Upper lobe of right lung (tissue), 1 donor: ENCODE measurements at regions not wholly inside any gene's neighbourhood (a gene's known extent, or its start where the extent isn't known, plus 50 kb on each side); places are given as distances from the start of the nearest gene placed in this dataset.

ENCODE experiments used
- ATAC-seq: fragments of 200-7000 bp; cut with Tn5 transposase; one replicate; pipeline ENCODE4 v1.9.1; 2020; ENCODE audit warnings: mild to moderate bottlenecking, moderate library complexity
- DNase-seq: peaks from one replicate; pipeline ENCODE4 v3.0.0-alpha.2; 2020
- H3K27ac ChIP-seq: fragments of 200-600 bp; one replicate; pipeline ENCODE4 v1.8.0; 2022
- H3K27me3 ChIP-seq: fragments of 200-600 bp; one replicate; pipeline ENCODE4 v1.8.0; 2022; ENCODE audit warnings: mild to moderate bottlenecking
- H3K36me3 ChIP-seq: fragments of 200-600 bp; one replicate; pipeline ENCODE4 v1.8.0; 2022
- H3K4me1 ChIP-seq: fragments of 200-600 bp; one replicate; pipeline ENCODE4 v1.8.0; 2022
- H3K4me3 ChIP-seq: fragments of 200-600 bp; one replicate; pipeline ENCODE4 v1.8.0; 2022; ENCODE audit warnings: mild to moderate bottlenecking
- H3K9me3 ChIP-seq: fragments of 200-600 bp; one replicate; pipeline ENCODE4 v1.8.0; 2022
- intact Hi-C: fragments of 100-400 bp; cut with DNase I; formaldehyde crosslinking; loops from one replicate; pipeline ENCODE4 v1.11.0; 2022
- TF ChIP-seq, protein P1 (sequence below): fragments of 200-600 bp; IDR thresholded peaks from one replicate; pipeline ENCODE4 v1.8.0; 2022; ENCODE audit warnings: antibody characterized with exemption
- donor health status: DM: no; HTN: yes; CAD: no; lungs with severe emphysema.

DNA sequence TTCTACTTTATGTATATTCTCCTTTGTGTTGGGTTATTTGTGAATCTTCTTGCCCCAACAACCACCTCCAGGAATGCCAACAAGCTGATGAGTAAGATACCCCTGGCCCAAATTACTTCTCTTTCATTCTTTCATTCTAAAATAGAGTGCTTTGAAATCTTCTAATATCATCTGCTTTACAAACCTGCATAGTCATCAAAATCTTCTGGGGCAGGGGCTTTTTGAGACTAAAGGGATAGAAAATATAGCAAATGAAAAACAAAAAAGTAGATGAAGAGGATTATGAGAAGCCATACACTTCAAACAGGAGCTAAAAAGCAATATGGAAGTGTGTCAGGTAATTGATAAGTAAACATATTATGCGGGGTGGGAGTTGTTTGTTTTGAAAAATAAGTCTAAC, 150.7 kb upstream of the SOX4 start:
- Histone ChIP-seq H3K36me3 (no peaks in the 10 kb centered on the region), H3K9me3 (no peaks in the 10 kb centered on the region), H3K4me3 (no peak overlapping the region), H3K27ac (no peak overlapping the region), H3K27me3 (no peaks in the 10 kb centered on the region), H3K4me1 (no peaks in the 10 kb centered on the region)
- DNase-seq (no peak), ATAC-seq (no peak)
- TF ChIP-seq, protein P1, sequence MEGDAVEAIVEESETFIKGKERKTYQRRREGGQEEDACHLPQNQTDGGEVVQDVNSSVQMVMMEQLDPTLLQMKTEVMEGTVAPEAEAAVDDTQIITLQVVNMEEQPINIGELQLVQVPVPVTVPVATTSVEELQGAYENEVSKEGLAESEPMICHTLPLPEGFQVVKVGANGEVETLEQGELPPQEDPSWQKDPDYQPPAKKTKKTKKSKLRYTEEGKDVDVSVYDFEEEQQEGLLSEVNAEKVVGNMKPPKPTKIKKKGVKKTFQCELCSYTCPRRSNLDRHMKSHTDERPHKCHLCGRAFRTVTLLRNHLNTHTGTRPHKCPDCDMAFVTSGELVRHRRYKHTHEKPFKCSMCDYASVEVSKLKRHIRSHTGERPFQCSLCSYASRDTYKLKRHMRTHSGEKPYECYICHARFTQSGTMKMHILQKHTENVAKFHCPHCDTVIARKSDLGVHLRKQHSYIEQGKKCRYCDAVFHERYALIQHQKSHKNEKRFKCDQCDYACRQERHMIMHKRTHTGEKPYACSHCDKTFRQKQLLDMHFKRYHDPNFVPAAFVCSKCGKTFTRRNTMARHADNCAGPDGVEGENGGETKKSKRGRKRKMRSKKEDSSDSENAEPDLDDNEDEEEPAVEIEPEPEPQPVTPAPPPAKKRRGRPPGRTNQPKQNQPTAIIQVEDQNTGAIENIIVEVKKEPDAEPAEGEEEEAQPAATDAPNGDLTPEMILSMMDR = no peak
- intact Hi-C loops = no loop called here

DNA sequence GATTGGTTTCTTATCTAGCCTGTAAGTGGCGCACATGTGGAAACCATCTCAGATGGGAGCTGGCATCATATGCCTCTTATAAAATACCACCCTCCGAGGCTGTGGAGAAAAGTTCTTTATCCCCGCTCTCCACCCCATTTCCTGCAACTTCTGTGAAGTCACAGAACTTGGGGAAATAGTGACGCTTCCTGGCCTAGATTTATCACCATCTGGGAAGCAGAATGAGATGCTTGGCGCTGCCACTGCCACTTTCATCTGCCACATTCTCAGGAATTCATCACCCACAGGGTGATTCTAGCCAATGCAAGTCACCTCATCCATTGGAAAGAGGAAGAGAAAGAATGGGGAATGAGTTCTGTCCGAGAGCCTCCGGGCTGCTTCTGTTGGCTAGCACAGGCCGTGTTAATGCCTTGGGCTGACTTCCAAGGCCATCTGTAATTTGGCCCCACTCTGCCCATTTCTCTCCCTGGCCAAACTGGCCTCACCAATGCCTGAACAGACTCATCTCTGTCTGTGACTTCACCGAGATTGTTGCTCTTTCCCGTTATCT, 148.8 kb upstream of the SOX4 start:
- ATAC-seq (no peak), DNase-seq (no peak)
- TF ChIP-seq, protein P1 = no peak
- no peak overlapping the region for H3K27ac ChIP-seq
- no peaks in the 10 kb centered on the region for H3K36me3 ChIP-seq
- intact Hi-C loops = no loop called here
- no peaks in the 10 kb centered on the region for H3K9me3 ChIP-seq
- no peaks in the 10 kb centered on the region for H3K4me1 ChIP-seq
- H3K27me3 ChIP-seq = no peaks in the 10 kb centered on the region
- H3K4me3 ChIP-seq = no peak overlapping the region

DNA sequence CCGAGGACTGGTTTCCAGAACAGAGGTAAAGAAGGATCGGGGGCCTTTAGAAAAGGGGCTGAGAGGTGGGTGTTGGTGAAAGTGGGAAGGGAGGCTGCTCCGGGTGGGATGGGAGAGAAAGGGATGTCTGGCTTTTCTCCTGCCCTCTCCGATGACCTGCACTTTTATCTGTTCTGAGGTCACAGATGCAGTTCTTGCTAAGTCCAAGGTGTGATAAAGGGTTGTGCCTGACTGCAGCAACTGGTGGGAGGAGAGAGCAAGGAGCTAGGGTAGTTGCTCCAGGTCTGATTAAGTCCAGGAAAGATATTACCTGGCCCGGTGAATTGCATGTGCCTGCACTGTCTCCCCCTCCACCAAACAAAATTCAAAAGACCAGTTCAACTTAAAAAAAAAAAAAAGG, 145.6 kb upstream of the SOX4 start:
- no peaks in the 10 kb centered on the region for H3K36me3 ChIP-seq
- no peaks in the 10 kb centered on the region for H3K27me3 ChIP-seq
- no peak overlapping the region for H3K4me3 ChIP-seq
- no peak overlapping the region for H3K27ac ChIP-seq
- DNase-seq (no peak), ATAC-seq (no peak)
- intact Hi-C loops = no loop called here
- no peaks in the 10 kb centered on the region for H3K4me1 ChIP-seq
- TF ChIP-seq, protein P1 = no peak
- H3K9me3 ChIP-seq = no peaks in the 10 kb centered on the region

DNA sequence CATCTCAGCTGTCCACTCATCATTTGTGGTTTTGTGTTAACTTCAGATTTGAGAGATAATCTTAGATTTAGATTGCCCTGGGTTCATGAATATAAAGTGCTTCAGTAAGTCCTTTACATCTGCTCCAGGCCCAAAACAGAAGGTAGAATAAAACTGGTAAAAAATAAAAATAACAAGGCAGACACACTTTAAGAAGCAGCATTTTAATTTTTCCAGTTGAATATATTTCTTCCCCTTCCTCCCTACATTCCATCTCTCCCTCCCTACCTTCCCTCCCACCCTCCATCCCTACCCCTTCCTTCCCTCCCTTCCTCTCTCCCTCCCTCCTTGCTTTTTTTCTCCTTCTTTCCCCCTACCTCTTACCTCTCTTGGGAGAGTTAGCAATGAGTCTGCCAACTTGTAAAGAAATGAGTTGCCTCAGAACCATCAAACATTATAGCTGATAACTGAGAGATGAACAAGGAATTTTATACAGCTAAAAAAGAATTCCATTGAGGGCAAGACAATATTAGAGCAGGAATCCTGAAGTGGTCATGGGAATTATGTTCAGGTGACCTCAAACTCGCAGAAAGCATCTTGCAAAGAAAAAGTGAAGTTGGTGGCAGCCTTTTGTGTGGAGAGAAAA, 145.0 kb upstream of the SOX4 start:
- intact Hi-C loops = no loop called here
- DNase-seq = no peak

DNA sequence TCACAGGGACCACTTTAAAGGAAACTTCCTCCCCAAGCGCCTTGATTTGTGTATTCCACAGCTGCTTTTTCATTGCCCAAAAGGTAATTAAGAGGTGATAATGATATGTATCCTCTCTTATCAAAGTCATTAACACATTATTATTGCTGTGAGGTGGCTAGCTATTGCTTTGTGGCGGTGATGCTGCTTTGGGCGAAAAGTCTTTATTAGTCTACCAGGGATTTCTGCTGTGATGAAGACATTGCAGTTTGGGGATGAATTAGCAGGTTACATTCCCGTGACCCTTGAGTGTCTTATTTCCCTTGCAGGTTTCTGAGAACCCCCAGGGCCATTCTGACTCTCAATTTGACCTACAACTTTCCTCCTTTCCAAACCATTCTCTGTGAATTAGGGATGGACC, 143.4 kb upstream of the SOX4 start:
- DNase-seq (no peak), ATAC-seq (no peak)
- no peak overlapping the region for H3K4me3 ChIP-seq
- TF ChIP-seq, protein P1 = no peak
- no peaks in the 10 kb centered on the region for H3K9me3 ChIP-seq
- no peaks in the 10 kb centered on the region for H3K36me3 ChIP-seq
- no peaks in the 10 kb centered on the region for H3K27me3 ChIP-seq
- no peak overlapping the region for H3K27ac ChIP-seq
- H3K4me1 ChIP-seq = no peaks in the 10 kb centered on the region
- intact Hi-C loops = no loop called here

More for the DNA sequence above, 145.0 kb upstream of the SOX4 start:
- TF ChIP-seq, protein P1 = no peak
- Histone ChIP-seq H3K27ac (no peak overlapping the region), H3K4me1 (no peaks in the 10 kb centered on the region), H3K9me3 (no peaks in the 10 kb centered on the region), H3K4me3 (no peak overlapping the region), H3K27me3 (no peaks in the 10 kb centered on the region), H3K36me3 (no peaks in the 10 kb centered on the region)
- ATAC-seq = no peak

DNA sequence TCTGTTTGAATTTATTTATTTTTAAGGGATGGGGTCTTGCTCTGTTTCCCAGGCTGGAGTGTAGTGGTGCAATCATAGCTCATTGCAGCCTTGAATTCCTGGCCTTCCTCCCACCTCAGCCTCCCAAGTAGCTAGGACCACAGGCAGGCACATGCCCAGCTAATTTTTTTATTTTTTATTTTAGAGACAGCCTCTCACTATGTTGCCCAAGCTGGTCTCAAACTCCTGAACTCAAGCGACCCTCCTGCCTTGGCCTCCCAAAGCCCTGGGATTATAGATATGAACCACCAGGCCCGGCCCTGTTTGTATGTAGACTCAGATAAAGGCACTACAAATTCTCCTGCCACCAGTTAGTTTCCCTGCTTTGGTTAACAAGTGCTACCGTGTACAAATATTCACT, 142.9 kb upstream of the SOX4 start:
- DNase-seq (no peak), ATAC-seq (no peak)
- H3K27me3 ChIP-seq = no peaks in the 10 kb centered on the region
- no peak overlapping the region for H3K4me3 ChIP-seq
- H3K4me1 ChIP-seq = no peaks in the 10 kb centered on the region
- intact Hi-C loops = no loop called here
- H3K9me3 ChIP-seq = no peaks in the 10 kb centered on the region
- no peak overlapping the region for H3K27ac ChIP-seq
- TF ChIP-seq, protein P1 = no peak
- no peaks in the 10 kb centered on the region for H3K36me3 ChIP-seq
